Right atrium auricular region (tissue), 2 donors: ENCODE measurements at regions not wholly inside any gene's neighbourhood (a gene's known extent, or its start where the extent isn't known, plus 50 kb on each side); places are given as distances from the start of the nearest gene placed in this dataset.
"Not testable (repeated sequence)": the region's sequence is repeated elsewhere in the genome, so short reads cannot be mapped to it uniquely, and the experiment has no call there.

Experiments
- DNase-seq: peaks from one replicate; pipeline ENCODE4 v3.0.0-alpha.2; 2019; ENCODE audit warnings: low spot score
- H3K27ac ChIP-seq, 2 donors: fragments of 200-600 bp; sonication (generic); 1 replicate in 1 of 2; 2 replicates in 1 of 2; pipeline ENCODE4 v1.5.1; 2016 to 2019
- H3K27me3 ChIP-seq, 2 donors: fragments of 200-600 bp; sonication (generic); one replicate each; pipeline versions ENCODE4 v1.5.1 to v1.6.0; 2017 to 2019
- H3K36me3 ChIP-seq: fragments of 200-600 bp; sonication (generic); one replicate; pipeline ENCODE4 v1.5.1; 2016
- H3K4me1 ChIP-seq, 2 donors: fragments of 200-600 bp; sonication (generic); one replicate each; pipeline versions ENCODE4 v1.5.1 to v1.6.0; 2017 to 2019
- H3K4me3 ChIP-seq, 2 donors: fragments of 200-600 bp; sonication (generic); 1 replicate in 1 of 2; 2 replicates in 1 of 2; pipeline ENCODE4 v1.5.1; 2017 to 2019; ENCODE audit warnings: mild to moderate bottlenecking in 1 of 2, moderate library complexity in 1 of 2
- H3K9me3 ChIP-seq, 2 donors: fragments of 200-600 bp; sonication (generic); one replicate each; pipeline ENCODE4 v1.5.1; 2019
- CTCF ChIP-seq, 2 donors: fragments of 200-600 bp; sonication (generic); IDR thresholded peaks; one replicate each; pipeline ENCODE4 v1.5.1; 2019; ENCODE audit warnings: antibody characterized with exemption in 2 of 2

GRCh38 chr14:48193893-48194292 is 518.5 kb upstream of the MDGA2 start:
- no peak overlapping the region for H3K27ac ChIP-seq
- H3K27me3 ChIP-seq: no peaks in the 10 kb centered on the region
- H3K4me1 ChIP-seq: no peaks in the 10 kb centered on the region
- no peak for DNase-seq
- H3K9me3 ChIP-seq: no peaks in the 10 kb centered on the region
- H3K4me3 ChIP-seq: no peak overlapping the region
- no peak for TF ChIP-seq CTCF (IDR thresholded peaks at IDR 0.05)
- no peaks in the 10 kb centered on the region for H3K36me3 ChIP-seq

- H3K4me3 ChIP-seq, H3K9me3 ChIP-seq, H3K27ac ChIP-seq, H3K27me3 ChIP-seq, H3K36me3 ChIP-seq, DNase-seq, H3K4me1 ChIP-seq: not testable (repeated sequence)
Observed at GRCh38 chr14:48149624-48150023, 474.2 kb upstream of the MDGA2 start.

GRCh38 chr14:48140804-48141203 is 465.4 kb upstream of the MDGA2 start:
- TF ChIP-seq CTCF (IDR thresholded peaks at IDR 0.05): no peak
- no peak overlapping the region for H3K4me3 ChIP-seq
- no peak overlapping the region for H3K27ac ChIP-seq
- H3K27me3 ChIP-seq: no peaks in the 10 kb centered on the region
- no peak for DNase-seq
- H3K9me3 ChIP-seq: no peaks in the 10 kb centered on the region
- no peaks in the 10 kb centered on the region for H3K36me3 ChIP-seq
- no peaks in the 10 kb centered on the region for H3K4me1 ChIP-seq

GRCh38 chr14:48129472-48129871 is 454.1 kb upstream of the MDGA2 start:
- no peak for TF ChIP-seq CTCF (IDR thresholded peaks at IDR 0.05)
- H3K4me3 ChIP-seq: no peak overlapping the region

GRCh38 chr14:48127674-48128073 is 452.3 kb upstream of the MDGA2 start:
- Histone ChIP-seq H3K36me3 (no peaks in the 10 kb centered on the region), H3K4me1 (no peaks in the 10 kb centered on the region), H3K9me3 (no peaks in the 10 kb centered on the region), H3K4me3 (no peak overlapping the region), H3K27me3 (no peaks in the 10 kb centered on the region), H3K27ac (no peak overlapping the region)
- TF ChIP-seq CTCF (IDR thresholded peaks at IDR 0.05): no peak
- DNase-seq: no peak

More at GRCh38 chr14:48129472-48129871, 454.1 kb upstream of the MDGA2 start:
- DNase-seq: no peak
- H3K4me1 ChIP-seq: no peaks in the 10 kb centered on the region
- H3K27me3 ChIP-seq: no peaks in the 10 kb centered on the region
- no peak overlapping the region for H3K27ac ChIP-seq
- no peaks in the 10 kb centered on the region for H3K36me3 ChIP-seq
- H3K9me3 ChIP-seq: no peaks in the 10 kb centered on the region

- no peak for TF ChIP-seq CTCF (IDR thresholded peaks at IDR 0.05)
Observed at GRCh38 chr14:48125654-48126053, 450.2 kb upstream of the MDGA2 start.

More at GRCh38 chr14:48125654-48126053, 450.2 kb upstream of the MDGA2 start:
- Histone ChIP-seq H3K4me3 (no peak overlapping the region), H3K27me3 (no peaks in the 10 kb centered on the region), H3K36me3 (no peaks in the 10 kb centered on the region), H3K4me1 (no peaks in the 10 kb centered on the region), H3K27ac (no peak overlapping the region), H3K9me3 (no peaks in the 10 kb centered on the region)
- DNase-seq: no peak
